ENCODE measurements at regions not wholly inside any gene's neighbourhood (a gene's known extent, or its start where the extent isn't known, plus 50 kb on each side); places are given as distances from the start of the nearest gene placed in this dataset.

DNA sequence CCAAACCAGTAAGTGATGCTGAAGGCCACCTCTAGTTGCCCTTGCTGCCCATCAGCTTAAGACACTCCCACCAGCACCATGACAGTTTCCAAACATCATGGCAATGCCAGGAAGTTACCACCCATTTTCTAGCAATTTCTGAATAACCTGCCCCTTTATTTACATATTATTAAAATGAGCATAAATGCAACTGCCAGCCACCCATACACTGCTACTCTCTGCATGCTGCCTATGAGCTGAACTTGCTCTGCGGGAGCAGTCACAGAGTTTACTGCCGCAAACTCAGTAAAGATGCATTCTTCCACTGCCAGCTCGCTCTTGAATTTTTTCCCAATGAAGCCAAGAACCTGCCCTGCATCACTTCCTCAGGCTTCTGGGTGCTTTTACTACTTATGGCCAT lies 212.6 kb downstream of the SH2D4B start:
- H3K9me3 ChIP-seq (replicated peaks; ENCODE audit: control insufficient read depth, insufficient read depth, low read length), result no peaks in the 10 kb centered on the region; the same call in 2 of the 3 replicates
- 55% methylated on average over 3 of the region's 3 CpGs for WGBS (ENCODE audit: insufficient coverage, insufficient replicate concordance, low lambda C conversion rate, missing lambda C conversion rate)
- ChIA-PET POLR2A (no interaction called here), SMC1A (ENCODE audit: uncharacterized antibody, unreplicated experiment) (interaction anchor here (0.6 to 1.0 kb wide), 2 partner anchors 11 to 30 kb away, joined by 3 read pairs; no protein-coding TSS in a partner anchor), CTCF (no interaction called here), RAD21 (ENCODE audit: unreplicated experiment) (no interaction called here)
- ATAC-seq (no peak), DNase-seq (ENCODE audit: low read depth, low spot score) (no peak), FAIRE-seq (no peak)
- no peaks in the 10 kb centered on the region for H3K27me3 ChIP-seq (replicated peaks in 1 of 2; ENCODE audit: control insufficient read depth in 2 of 2, insufficient read depth in 2 of 2, low read length in 1 of 2)
- TF ChIP-seq, protein P1, sequence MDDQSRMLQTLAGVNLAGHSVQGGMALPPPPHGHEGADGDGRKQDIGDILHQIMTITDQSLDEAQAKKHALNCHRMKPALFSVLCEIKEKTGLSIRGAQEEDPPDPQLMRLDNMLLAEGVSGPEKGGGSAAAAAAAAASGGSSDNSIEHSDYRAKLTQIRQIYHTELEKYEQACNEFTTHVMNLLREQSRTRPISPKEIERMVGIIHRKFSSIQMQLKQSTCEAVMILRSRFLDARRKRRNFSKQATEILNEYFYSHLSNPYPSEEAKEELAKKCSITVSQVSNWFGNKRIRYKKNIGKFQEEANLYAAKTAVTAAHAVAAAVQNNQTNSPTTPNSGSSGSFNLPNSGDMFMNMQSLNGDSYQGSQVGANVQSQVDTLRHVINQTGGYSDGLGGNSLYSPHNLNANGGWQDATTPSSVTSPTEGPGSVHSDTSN (IDR thresholded peaks at IDR 0.05; ENCODE audit: insufficient replicate concordance, low read depth, low read length), result no peak
- TF ChIP-seq REST (IDR thresholded peaks at IDR 0.05; ENCODE audit: low read depth, low read length) (no peak), KLF5 (IDR thresholded peaks at IDR 0.05; ENCODE audit: partially characterized antibody) (no peak), ASH2L (IDR thresholded peaks at IDR 0.05; ENCODE audit: borderline replicate concordance, low read depth) (no peak)
- BruUV-seq (replicated peaks), result no TSS peak
- no peak overlapping the region for H3K4me3 ChIP-seq
- H3K9ac ChIP-seq (ENCODE audit: control insufficient read depth, insufficient read depth, low read length), result no peak overlapping the region
- H3K4me1 ChIP-seq (ENCODE audit: control insufficient read depth, insufficient read depth, low read length), result no peaks in the 10 kb centered on the region
- in situ Hi-C loops (cut with MboI) (no loop called here), intact Hi-C loops (cut with micrococcal nuclease; ENCODE audit: unreplicated experiment) (no loop called here)
- no peaks in the 10 kb centered on the region for H4K20me1 ChIP-seq (ENCODE audit: control insufficient read depth, insufficient read depth)
- H3K27ac ChIP-seq (ENCODE audit: control insufficient read depth, insufficient read depth), result no peak overlapping the region
- H3K79me2 ChIP-seq (ENCODE audit: control insufficient read depth, insufficient read depth, low read length), result no peaks in the 10 kb centered on the region
- H3K4me2 ChIP-seq (ENCODE audit: control insufficient read depth, insufficient read depth), result no peak overlapping the region
- H2AFZ ChIP-seq (ENCODE audit: control insufficient read depth, low read depth, low read length), result no peak overlapping the region
- H3K36me3 ChIP-seq (ENCODE audit: control insufficient read depth in 2 of 2, insufficient read depth in 2 of 2, low read length in 1 of 2), result no peaks in the 10 kb centered on the region
